Left colon (tissue), 2 donors: ENCODE measurements at regions not wholly inside any gene's neighbourhood (a gene's known extent, or its start where the extent isn't known, plus 50 kb on each side); places are given as distances from the start of the nearest gene placed in this dataset.

Experiments used
- ATAC-seq: fragments of 200-7000 bp; cut with Tn5 transposase; one replicate; pipeline ENCODE4 v1.9.1; 2020; ENCODE audit warnings: mild to moderate bottlenecking, moderate library complexity
- DNase-seq, 2 donors: peaks; one replicate each; pipeline ENCODE4 v3.0.0-alpha.2; 2020
- intact Hi-C, 2 donors: fragments of 100-400 bp; cut with DNase I in 1 of 2; cut with micrococcal nuclease in 1 of 2; formaldehyde crosslinking; loops; one replicate each; pipeline versions ENCODE4 v1.11.2 to v1.14.0; 2022; cut with DNase I, micrococcal nuclease
- donor health status: DM: no; HTN: no; CAD: no.
- donor health status: DM: yes; HTN: yes; CAD: no.

GRCh38 chr1:4944911-4945310 lies 290.5 kb downstream of the AJAP1 start:
- DNase-seq = no peak
- intact Hi-C loops = no loop called here

GRCh38 chr1:4944072-4944471 lies 289.7 kb downstream of the AJAP1 start:
- intact Hi-C loops = no loop called here
- ATAC-seq (no peak), DNase-seq (no peak)

More at GRCh38 chr1:4944911-4945310, 290.5 kb downstream of the AJAP1 start:
- ATAC-seq = no peak

GRCh38 chr1:4939266-4939665 lies 284.9 kb downstream of the AJAP1 start:
- intact Hi-C loops = no loop called here
- no peak for DNase-seq
- ATAC-seq = no peak

- ATAC-seq = no peak
- DNase-seq = no peak
- intact Hi-C loops = no loop called here
Measured at GRCh38 chr1:4937876-4938534, 283.6 kb downstream of the AJAP1 start.

GRCh38 chr1:4935807-4936206 lies 281.4 kb downstream of the AJAP1 start:
- intact Hi-C loops = no loop called here
- DNase-seq (no peak), ATAC-seq (no peak)

- ATAC-seq = no peak
- DNase-seq = no peak
- intact Hi-C loops = no loop called here
Measured at GRCh38 chr1:4933232-4933631, 278.8 kb downstream of the AJAP1 start.

- ATAC-seq (no peak), DNase-seq (no peak)
- intact Hi-C loops = no loop called here
Measured at GRCh38 chr1:4932311-4933030, 278.1 kb downstream of the AJAP1 start.

GRCh38 chr1:4931486-4931885 lies 277.1 kb downstream of the AJAP1 start:
- no peak for DNase-seq
- ATAC-seq = no peak
- intact Hi-C loops = no loop called here

- ATAC-seq (no peak), DNase-seq (no peak)
- intact Hi-C loops = no loop called here
Measured at GRCh38 chr1:4928186-4928585, 273.8 kb downstream of the AJAP1 start.

- DNase-seq = no peak
- no peak for ATAC-seq
- intact Hi-C loops = no loop called here
Measured at GRCh38 chr1:4924356-4924755, 269.9 kb downstream of the AJAP1 start.

GRCh38 chr1:4916610-4917009 lies 262.2 kb downstream of the AJAP1 start:
- no peak for DNase-seq
- ATAC-seq = no peak
- intact Hi-C loops = no loop called here

- DNase-seq (no peak), ATAC-seq (no peak)
- intact Hi-C loops = no loop called here
Measured at GRCh38 chr1:4915154-4915553, 260.7 kb downstream of the AJAP1 start.

GRCh38 chr1:4908486-4908885 lies 254.1 kb downstream of the AJAP1 start:
- intact Hi-C loops = no loop called here
- ATAC-seq = no peak
- no peak for DNase-seq

- ATAC-seq = no peak
- intact Hi-C loops = no loop called here
- DNase-seq = no peak
Measured at GRCh38 chr1:4894566-4894965, 240.2 kb downstream of the AJAP1 start.

GRCh38 chr1:4880626-4881025 lies 226.2 kb downstream of the AJAP1 start:
- ATAC-seq (no peak), DNase-seq (no peak)
- intact Hi-C loops = no loop called here

GRCh38 chr1:4877426-4877825 lies 223.0 kb downstream of the AJAP1 start:
- no peak for ATAC-seq
- no peak for DNase-seq
- intact Hi-C loops = no loop called here

- DNase-seq (no peak), ATAC-seq (no peak)
- intact Hi-C loops = no loop called here
Measured at GRCh38 chr1:4871373-4871772, 217.0 kb downstream of the AJAP1 start.

GRCh38 chr1:4868521-4868920 lies 214.1 kb downstream of the AJAP1 start:
- ATAC-seq = no peak
- intact Hi-C loops = no loop called here
- no peak for DNase-seq

GRCh38 chr1:4856396-4856795 lies 202.0 kb downstream of the AJAP1 start:
- DNase-seq = no peak
- ATAC-seq = no peak
- intact Hi-C loops = no loop called here

- ATAC-seq = no peak
- intact Hi-C loops = no loop called here
Measured at GRCh38 chr1:4854367-4854766, 200.0 kb downstream of the AJAP1 start.

GRCh38 chr1:4853904-4854303 lies 199.5 kb downstream of the AJAP1 start:
- DNase-seq (no peak), ATAC-seq (no peak)
- intact Hi-C loops = no loop called here

More at GRCh38 chr1:4854367-4854766, 200.0 kb downstream of the AJAP1 start:
- DNase-seq = no peak
